GM19023 (cell line): ENCODE measurements at regions not wholly inside any gene's neighbourhood (a gene's known extent, or its start where the extent isn't known, plus 50 kb on each side); places are given as distances from the start of the nearest gene placed in this dataset.
"Not testable (repeated sequence)": the region's sequence is repeated elsewhere in the genome, so short reads cannot be mapped to it uniquely, and the experiment has no call there.

ENCODE experiments used
- ATAC-seq: cut with Tn5 transposase; IDR thresholded peaks from one replicate; pipeline ENCODE4 v1.9.1; 2021; ENCODE audit warnings: mild to moderate bottlenecking, moderate library complexity; ENCODE audit not compliant: unreplicated experiment

DNA sequence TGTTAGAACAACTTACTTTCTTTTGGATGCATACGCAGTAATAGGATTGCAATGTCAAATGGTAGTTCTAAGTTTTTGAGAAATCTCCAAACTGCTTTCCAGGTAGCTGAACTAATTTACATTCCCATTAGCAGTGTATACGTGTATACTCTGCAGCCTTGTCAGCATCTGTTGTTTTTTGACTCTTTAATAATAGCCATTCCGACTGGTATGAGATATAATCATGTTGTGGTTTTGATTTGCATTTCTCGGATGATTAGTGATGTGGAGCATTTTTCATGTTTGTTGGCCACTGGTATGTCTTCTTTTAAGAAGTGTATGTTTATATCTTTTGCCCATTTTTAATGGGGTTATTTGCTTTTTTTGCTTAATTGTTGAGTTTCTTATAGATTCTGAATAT is 76.9 kb upstream of the HNRNPA1L2 start:
- peak; percentile 65 for ATAC-seq

DNA sequence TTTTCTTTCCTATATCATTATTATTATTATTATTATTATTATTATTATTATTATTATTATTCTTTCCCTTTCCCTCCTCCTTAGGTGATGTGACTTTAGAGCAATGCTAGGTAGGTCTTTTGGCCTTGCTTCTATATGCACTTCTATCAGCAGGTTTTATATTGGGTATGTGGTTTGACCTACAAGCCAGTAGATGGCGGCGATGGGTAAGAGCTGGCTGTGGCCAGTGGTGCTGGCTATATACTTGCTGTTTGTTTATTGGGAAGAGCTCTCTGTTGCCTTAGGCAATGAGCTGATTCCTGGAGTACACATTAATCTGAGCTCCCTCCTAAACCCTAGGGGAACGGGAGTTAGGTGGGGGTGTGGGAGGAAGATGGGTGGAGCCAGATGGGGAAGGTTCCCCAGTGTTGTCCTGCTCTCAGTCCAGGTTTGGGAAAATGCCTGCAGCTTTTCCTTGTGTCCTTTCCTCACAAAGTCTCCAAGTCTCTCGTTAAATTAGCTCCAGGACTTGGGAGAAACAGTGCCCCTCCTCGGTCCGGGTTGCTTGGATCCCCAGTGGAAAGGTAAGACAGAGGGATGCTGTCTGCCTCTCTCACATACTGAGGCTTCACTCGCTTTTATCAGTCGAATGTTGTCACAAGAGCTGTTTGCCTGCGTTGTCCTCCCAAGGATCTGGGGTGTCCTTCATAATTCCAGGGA is 72.2 kb upstream of the HNRNPA1L2 start:
- peak; percentile 90 for ATAC-seq

DNA sequence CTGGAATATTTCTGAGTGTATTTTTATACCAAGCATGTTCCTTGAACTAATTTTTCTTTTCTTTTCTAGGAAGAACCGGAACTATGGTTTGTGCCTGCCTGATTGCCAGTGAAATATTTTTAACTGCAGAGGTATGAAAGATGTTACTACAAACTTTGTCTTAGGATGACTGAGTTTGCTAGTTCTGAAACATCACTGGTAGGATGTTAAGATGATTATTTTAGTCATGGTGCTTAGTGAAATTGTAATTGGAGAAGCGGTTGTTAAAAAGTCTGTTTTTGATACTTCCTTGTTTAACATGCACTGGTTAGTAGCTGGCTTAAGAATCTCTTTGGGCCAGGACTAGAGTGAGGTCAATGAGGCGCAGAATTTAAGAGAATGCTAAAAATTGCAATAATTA is 71.1 kb upstream of the HNRNPA1L2 start:
- not testable (repeated sequence) for ATAC-seq

DNA sequence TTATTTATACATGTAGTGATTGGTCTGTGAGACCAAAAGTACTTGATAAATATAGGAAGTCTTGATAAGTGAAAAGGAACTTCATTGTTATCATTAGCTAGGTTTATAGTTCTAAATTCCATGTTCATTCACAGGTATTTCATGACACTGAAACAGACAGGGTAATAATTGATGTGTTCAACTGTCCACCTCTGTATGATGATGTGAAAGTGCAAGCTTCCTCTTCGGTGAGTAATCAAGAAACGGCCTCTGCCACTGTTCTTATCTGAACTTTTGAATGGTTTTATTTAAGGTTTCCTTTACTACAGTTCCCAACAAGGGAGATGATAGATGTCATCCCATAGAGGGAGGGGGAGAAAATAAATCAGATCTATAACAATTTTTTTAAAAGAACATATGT is 59.3 kb upstream of the HNRNPA1L2 start:
- peak; percentile 60 for ATAC-seq
